Hepatocyte (in vitro differentiated cells): ENCODE measurements at regions not wholly inside any gene's neighbourhood (a gene's known extent, or its start where the extent isn't known, plus 50 kb on each side); places are given as distances from the start of the nearest gene placed in this dataset.

Experiments
- DNase-seq: peaks from one replicate; pipeline ENCODE4 v3.0.0-alpha.2; 2016; ENCODE audit warnings: low spot score
- H2AFZ ChIP-seq: fragments of 200-600 bp; sonication (generic); 2 replicates; pipeline ENCODE4 v1.6.0; 2016; ENCODE audit warnings: antibody characterized with exemption, mild to moderate bottlenecking
- H3K27ac ChIP-seq: fragments of 200-600 bp; sonication (generic); 2 replicates; pipeline ENCODE4 v1.5.1; 2016; ENCODE audit warnings: mild to moderate bottlenecking
- H3K27me3 ChIP-seq: fragments of 200-600 bp; sonication (generic); 2 replicates; pipeline ENCODE4 v1.6.1; 2016
- H3K36me3 ChIP-seq: fragments of 200-600 bp; sonication (generic); replicated peaks from 2 replicates; pipeline ENCODE4 v1.5.1; 2016; ENCODE audit warnings: low read depth; ENCODE audit not compliant: insufficient read depth
- H3K4me1 ChIP-seq: fragments of 200-600 bp; sonication (generic); 2 replicates; pipeline ENCODE4 v1.5.1; 2016; ENCODE audit warnings: mild to moderate bottlenecking, moderate library complexity; ENCODE audit not compliant: insufficient read depth
- H3K4me2 ChIP-seq: fragments of 200-600 bp; sonication (generic); 2 replicates; pipeline ENCODE4 v1.6.0; 2016
- H3K4me3 ChIP-seq: fragments of 200-600 bp; sonication (generic); 2 replicates; pipeline ENCODE4 v1.5.1; 2016; ENCODE audit warnings: mild to moderate bottlenecking
- H3K79me2 ChIP-seq: fragments of 200-600 bp; sonication (generic); 2 replicates; pipeline ENCODE4 v1.6.0; 2017; ENCODE audit warnings: mild to moderate bottlenecking
- H3K9me2 ChIP-seq: fragments of 200-600 bp; sonication (generic); replicated peaks from 2 replicates; pipeline ENCODE4 v1.6.0; 2017; ENCODE audit warnings: mild to moderate bottlenecking; ENCODE audit not compliant: insufficient read depth
- H3K9me3 ChIP-seq: fragments of 200-600 bp; sonication (generic); 2 replicates; pipeline ENCODE4 v1.5.1; 2016; ENCODE audit warnings: low read depth, mild to moderate bottlenecking
- H4K20me1 ChIP-seq: fragments of 200-600 bp; sonication (generic); 2 replicates; pipeline ENCODE4 v1.6.0; 2016; ENCODE audit warnings: mild to moderate bottlenecking; ENCODE audit not compliant: insufficient read depth, poor library complexity, severe bottlenecking
- EZH2 ChIP-seq: fragments of 200-600 bp; sonication (generic); IDR thresholded peaks from 2 replicates; pipeline ENCODE4 v1.6.1; 2016; ENCODE audit warnings: antibody characterized with exemption, mild to moderate bottlenecking, borderline replicate concordance
- EZH2phosphoT487 ChIP-seq: fragments of 200-600 bp; sonication (generic); IDR thresholded peaks from one replicate; pipeline ENCODE4 v1.6.1; 2018; ENCODE audit warnings: antibody characterized with exemption, mild to moderate bottlenecking, low read depth, moderate library complexity; ENCODE audit not compliant: unreplicated experiment, severe bottlenecking
- WGBS: methylation state at CpG from one replicate; pipeline ENCODE4 v1.1.6; 2016; ENCODE audit warnings: low lambda C conversion rate; ENCODE audit errors: missing lambda C conversion rate; 5-methylcytosine and 5-hydroxymethylcytosine counted together
- TF ChIP-seq, protein P1 (sequence below): fragments of 200-600 bp; sonication (generic); IDR thresholded peaks from 2 replicates; pipeline ENCODE4 v1.5.1; 2016; ENCODE audit warnings: antibody characterized with exemption, mild to moderate bottlenecking; ENCODE audit not compliant: poor library complexity

DNA sequence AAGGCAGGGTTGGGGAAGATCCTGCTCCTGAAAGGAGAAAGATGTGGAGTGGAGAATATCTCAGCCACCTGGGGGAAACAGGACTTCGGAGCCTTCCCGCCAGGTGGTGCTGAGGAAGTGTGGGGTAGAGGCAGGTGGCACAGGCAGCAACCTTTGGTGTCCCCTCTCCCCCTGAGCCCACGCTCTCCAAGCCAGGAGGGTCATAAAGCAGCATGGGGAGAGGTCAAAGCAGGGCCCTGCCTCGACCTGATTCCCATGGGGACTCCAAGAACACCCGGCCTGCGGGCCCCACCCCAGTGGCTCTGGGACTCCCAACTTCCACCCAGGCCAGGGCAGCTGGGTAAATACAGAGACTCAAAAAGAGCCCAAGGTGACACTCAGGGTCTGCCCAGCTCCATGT lies 54.3 kb upstream of the SLC66A3 start:
- no peak for DNase-seq
- no peaks in the 10 kb centered on the region for H3K79me2 ChIP-seq
- H4K20me1 ChIP-seq = no peaks in the 10 kb centered on the region
- H3K4me3 ChIP-seq = no peak overlapping the region
- no peaks in the 10 kb centered on the region for H3K36me3 ChIP-seq
- no peaks in the 10 kb centered on the region for H3K9me2 ChIP-seq
- no peak overlapping the region for H3K4me2 ChIP-seq
- H3K27me3 ChIP-seq = no peaks in the 10 kb centered on the region
- no peaks in the 10 kb centered on the region for H3K9me3 ChIP-seq
- H3K27ac ChIP-seq = no peak overlapping the region
- 92% methylated on average over 6 of the region's 6 CpGs for WGBS
- TF ChIP-seq, protein P1, sequence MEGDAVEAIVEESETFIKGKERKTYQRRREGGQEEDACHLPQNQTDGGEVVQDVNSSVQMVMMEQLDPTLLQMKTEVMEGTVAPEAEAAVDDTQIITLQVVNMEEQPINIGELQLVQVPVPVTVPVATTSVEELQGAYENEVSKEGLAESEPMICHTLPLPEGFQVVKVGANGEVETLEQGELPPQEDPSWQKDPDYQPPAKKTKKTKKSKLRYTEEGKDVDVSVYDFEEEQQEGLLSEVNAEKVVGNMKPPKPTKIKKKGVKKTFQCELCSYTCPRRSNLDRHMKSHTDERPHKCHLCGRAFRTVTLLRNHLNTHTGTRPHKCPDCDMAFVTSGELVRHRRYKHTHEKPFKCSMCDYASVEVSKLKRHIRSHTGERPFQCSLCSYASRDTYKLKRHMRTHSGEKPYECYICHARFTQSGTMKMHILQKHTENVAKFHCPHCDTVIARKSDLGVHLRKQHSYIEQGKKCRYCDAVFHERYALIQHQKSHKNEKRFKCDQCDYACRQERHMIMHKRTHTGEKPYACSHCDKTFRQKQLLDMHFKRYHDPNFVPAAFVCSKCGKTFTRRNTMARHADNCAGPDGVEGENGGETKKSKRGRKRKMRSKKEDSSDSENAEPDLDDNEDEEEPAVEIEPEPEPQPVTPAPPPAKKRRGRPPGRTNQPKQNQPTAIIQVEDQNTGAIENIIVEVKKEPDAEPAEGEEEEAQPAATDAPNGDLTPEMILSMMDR = no peak
- no peak for TF ChIP-seq EZH2
- TF ChIP-seq EZH2phosphoT487 = no peak
- no peak overlapping the region for H2AFZ ChIP-seq
- no peaks in the 10 kb centered on the region for H3K4me1 ChIP-seq

DNA sequence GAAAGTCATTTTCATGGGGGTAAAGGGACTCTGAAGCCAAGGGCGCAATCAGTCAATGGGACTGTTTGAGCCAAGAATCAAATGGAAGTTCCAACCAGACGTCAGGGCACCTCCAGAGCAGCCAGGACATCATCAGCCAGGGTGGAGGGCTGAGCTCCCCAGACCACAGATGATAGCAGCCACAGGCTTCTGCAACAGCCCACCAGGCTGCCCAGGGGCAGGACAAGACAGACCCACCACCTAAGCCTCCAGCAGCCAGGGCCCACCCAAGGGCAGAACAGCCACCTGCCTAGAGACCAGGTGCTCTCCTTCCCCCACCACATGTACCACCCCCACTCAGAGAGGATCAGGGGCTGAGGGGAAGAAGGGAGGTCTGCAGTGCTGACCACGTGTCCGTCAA lies 53.8 kb upstream of the SLC66A3 start:
- no peak for DNase-seq
- no peaks in the 10 kb centered on the region for H3K4me1 ChIP-seq
- H3K4me3 ChIP-seq = no peak overlapping the region
- TF ChIP-seq, protein P1 = no peak
- TF ChIP-seq EZH2phosphoT487 (no peak), EZH2 (no peak)
- H3K27ac ChIP-seq = no peak overlapping the region
- no peak overlapping the region for H3K4me2 ChIP-seq
- H3K9me2 ChIP-seq = no peaks in the 10 kb centered on the region
- H4K20me1 ChIP-seq = no peaks in the 10 kb centered on the region
- H3K79me2 ChIP-seq = no peaks in the 10 kb centered on the region
- H3K27me3 ChIP-seq = no peaks in the 10 kb centered on the region
- 86% methylated on average over 4 of the region's 4 CpGs for WGBS
- H3K9me3 ChIP-seq = no peaks in the 10 kb centered on the region
- no peak overlapping the region for H2AFZ ChIP-seq
- H3K36me3 ChIP-seq = no peaks in the 10 kb centered on the region

DNA sequence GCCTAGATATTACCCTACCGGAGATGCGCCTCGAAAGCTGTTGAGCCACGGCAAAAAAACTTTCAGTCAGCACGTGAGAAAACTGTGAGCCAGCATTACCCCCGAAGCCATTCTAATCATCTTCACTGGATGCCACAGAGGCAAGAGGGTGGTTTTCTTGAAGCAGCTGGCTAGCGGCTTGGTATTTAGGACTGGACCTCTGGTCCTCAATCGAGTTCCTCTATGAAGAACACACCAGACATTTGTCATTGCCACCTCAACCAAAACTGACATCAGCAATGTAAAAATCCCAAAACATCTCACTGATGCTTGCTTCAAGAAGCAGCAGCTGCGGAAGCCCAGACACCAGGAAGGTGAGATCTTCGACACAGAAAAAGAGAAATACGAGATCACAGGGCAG lies 52.8 kb upstream of the SLC66A3 start:
- Histone ChIP-seq H3K27ac (no peak overlapping the region), H3K9me2 (no peaks in the 10 kb centered on the region), H2AFZ (no peak overlapping the region), H3K9me3 (no peaks in the 10 kb centered on the region), H3K36me3 (no peaks in the 10 kb centered on the region), H3K4me3 (no peak overlapping the region), H4K20me1 (no peaks in the 10 kb centered on the region), H3K27me3 (no peaks in the 10 kb centered on the region), H3K4me2 (no peak overlapping the region), H3K79me2 (no peaks in the 10 kb centered on the region), H3K4me1 (no peaks in the 10 kb centered on the region)
- no peak for TF ChIP-seq EZH2
- no peak for TF ChIP-seq EZH2phosphoT487
- TF ChIP-seq, protein P1 = no peak
- 91% methylated on average over 11 of the region's 11 CpGs for WGBS
- no peak for DNase-seq
